Hematopoietic multipotent progenitor cell treated with erythropoietin and hydrocortisone succinate and interleukin-3 and kit ligand, for 17 days (in vitro differentiated cells): ENCODE measurements at regions not wholly inside any gene's neighbourhood (a gene's known extent, or its start where the extent isn't known, plus 50 kb on each side); places are given as distances from the start of the nearest gene placed in this dataset.

ENCODE experiments used
- DNase-seq: peaks from one replicate; pipeline ENCODE4 v3.0.0-alpha.2; 2015; ENCODE audit warnings: low spot score

DNA sequence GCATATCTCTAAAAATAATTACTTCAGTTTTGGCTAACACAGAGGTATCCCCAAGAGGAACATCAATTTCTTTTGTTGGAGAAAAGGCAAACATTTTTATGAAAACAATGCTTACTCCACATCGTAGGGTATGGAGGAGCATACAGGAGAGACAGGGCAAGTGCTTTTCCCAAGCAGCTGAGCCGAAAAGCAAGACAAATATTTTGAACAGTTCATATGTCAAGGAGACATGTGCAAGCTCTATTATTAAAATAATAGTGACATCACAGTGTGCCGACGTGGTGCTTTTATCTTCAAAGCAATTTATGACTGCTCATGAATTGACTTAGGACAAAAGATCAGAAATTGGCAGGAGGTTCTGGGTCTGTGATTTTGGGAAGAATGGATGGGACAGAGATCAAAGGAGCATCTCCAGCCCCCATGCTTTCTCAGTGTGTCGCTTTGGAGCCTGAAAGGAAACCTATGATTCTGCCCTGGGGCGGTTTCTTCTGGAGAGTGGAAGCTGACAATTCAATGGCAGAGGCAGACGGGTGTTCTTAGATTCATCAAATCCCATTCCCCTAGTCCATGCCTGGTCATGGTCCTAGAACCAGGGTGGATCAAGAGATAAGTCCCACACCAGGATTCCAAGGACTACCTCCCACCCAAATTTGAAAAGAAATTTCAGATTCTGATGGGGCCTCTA lies 97.1 kb downstream of the JCAD start:
- DNase-seq: no peak

DNA sequence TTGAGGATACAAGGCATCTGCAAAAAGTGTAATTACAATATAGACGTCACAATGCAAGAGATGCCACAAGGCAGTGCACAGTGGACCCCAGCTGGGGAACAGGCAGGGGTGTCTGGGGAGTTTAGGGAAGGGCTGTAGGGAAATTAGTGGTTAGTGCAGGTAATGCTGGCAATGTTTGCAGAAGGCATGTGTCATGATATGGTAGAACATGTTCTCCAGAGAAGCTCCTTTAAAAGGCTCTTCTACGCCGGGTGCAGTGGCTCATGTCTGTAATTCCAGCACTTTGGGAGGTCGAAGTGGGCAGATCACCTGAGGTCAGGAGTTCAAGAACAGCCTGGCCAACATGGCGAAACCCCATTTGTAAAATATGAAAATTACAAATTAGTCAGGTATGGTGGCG lies 98.0 kb downstream of the JCAD start:
- DNase-seq: no peak

DNA sequence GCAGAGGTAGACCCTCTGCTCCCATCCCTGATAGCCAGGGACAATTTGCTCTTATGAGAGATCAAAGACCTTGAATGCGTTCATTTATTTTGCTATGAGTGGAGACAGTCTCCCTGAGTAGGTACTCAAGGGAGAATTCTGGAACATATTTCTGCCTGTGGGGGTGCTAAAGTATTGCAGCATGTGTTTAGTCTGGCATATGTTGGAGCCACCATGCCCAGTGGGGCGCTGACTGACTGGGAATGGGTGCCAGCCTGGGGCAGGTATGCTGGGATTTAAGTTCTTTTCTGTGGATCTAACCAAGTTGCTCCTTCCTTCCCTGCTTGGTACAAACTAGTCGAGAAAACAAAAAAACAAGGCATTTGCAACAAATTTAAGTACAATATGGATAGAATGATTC lies 99.1 kb downstream of the JCAD start:
- DNase-seq: no peak

DNA sequence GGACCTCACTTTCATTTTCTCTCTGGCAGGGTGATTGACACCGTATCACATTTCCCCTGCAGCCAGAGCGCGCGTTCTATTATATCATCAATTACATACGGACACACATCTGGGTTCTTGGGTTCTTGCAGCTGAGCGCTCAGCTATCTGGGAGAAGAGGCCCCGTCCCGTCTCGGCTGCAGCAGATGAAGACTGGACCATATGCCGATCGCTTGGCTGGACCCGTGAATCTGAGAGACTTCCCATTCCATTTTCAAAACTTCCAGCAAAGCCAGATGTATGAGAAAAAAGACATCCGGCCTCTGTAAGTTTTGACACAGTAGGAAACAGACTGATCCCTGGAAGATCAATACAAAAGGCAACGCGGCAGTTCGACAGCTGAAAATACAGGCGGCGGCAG lies 99.8 kb downstream of the JCAD start:
- no peak for DNase-seq

DNA sequence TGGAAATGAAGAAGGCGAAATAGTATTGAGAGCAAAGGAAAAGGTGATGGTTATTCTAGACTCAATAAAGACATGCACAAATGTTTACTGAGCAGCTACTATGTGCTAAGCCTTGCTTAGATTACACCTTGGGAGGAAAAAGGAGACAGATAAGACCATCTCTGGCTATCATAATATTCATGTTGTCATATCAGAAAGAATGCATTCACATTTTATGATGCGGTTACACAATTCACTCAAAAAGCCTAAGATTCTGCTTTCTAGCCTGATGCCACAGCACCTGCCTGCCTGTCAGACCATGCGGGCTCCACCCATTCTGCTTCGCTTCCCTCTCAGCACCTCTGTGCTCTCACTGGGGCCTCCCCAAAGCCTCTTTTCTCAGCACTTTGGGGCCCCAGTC lies 100.9 kb downstream of the JCAD start:
- no peak for DNase-seq

DNA sequence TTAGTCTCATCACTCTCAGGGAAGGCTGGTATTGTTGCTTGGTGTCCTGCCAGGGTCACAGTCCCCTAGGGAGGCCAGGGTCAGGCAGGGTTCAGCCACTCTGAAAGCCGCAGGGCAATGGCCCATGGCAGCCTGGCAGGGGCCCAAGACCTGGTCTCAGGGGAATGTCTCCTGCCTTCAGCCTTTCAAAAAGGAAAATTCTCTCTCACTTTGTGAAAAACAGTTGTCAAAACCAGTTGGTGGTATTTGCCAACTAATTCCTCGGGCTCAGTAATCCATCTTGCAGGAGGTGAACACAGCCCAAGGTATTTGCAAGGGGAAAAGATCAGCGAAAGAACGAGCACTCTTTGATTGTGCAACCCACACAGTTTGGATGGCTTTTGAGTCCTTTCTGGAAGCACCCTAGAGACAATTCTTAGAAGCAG lies 101.5 kb downstream of the JCAD start:
- no peak for DNase-seq

GRCh38 chr10:29957236-29957635 lies 102.2 kb downstream of the JCAD start:
- no peak for DNase-seq

DNA sequence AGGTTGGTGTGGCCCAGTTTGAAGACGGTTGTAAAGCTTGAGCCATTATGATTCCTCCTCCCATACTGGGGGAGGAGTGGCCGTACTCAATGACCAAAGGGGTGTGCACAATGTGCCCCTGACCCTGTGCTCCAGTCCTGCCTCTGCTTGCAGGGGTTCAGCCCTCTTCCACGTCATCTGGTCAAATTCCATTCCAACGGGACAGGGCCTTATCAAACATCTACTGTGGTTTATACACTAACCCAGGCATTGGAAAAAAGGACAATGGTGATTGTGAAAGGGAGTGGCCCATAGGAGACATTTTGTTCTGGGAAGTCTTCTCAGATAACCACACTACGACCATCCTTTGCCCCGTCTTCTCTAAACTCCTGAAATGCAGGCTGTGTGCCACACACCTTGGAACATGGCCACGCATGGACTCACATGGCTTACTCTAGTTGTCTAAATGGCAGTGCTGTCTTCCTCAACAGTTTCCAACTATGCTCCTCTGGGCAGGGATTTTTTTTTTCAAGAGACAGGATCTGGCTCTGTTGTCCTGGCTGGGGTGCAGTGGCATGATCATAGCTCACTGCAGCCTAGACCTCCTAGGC lies 103.0 kb downstream of the JCAD start:
- DNase-seq: no peak

GRCh38 chr10:29955329-29955935 lies 104.0 kb downstream of the JCAD start:
- no peak for DNase-seq

- no peak for DNase-seq
Measured at GRCh38 chr10:29951441-29951931, 107.9 kb downstream of the JCAD start.

DNA sequence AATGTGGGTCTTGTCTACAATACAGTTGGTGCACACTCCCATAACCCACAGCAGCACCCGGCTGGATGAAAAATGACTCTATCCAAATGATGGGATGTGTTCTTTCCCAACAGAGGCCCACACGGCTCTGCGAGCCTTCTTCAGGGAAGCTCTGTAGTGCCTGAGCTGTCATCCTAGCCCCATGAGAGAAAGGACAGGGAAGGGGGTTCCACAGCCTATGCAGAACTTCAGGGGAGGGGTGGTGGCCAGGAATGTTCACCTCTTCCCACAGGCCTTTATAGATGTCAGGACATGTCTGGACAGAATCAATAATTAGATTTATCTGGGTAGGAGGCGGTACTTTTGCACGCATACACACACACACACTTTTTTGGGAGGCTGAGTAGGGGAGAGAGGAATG lies 109.0 kb downstream of the JCAD start:
- DNase-seq: no peak

GRCh38 chr10:29949411-29950011 lies 109.9 kb downstream of the JCAD start:
- no peak for DNase-seq

DNA sequence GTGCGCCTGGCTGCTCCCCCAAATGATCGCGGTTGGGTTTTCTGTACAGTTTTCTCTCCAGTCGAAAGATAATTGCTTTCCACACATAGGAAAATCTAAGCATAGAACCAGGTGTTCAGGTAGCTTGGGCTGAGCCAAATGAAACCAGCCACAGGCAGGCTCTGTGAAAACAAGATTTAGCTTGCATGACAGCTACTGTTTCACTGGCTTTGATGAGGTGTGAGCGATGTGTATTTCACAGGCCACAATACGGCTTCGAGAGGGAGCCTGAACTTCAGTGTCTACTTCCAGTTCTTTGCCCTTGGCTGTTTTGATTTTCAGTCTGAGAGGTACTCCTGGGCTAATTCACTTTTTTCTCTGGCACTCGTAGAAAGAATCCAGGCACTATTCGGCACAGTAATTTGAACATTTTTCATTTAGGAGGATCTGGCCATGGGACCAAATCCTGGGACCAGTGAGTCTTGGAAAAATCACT lies 110.5 kb downstream of the JCAD start:
- DNase-seq: no peak

DNA sequence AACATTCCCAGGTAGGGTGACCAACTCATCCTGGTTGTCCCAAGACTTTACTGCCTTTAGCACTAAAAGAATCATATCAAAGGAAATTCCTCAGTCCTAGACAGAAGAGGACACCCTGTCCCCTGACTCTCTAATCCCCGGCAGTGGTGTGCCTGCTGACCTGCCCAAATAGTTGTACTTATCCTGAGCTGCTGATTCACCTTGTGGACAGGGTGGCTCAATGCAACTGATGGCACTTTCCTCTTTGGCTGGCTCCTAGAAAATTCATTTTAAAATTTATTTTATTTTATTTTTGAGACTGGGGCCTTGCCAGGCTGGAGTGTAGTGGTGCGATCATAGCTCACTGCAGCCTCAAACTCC lies 111.7 kb downstream of the JCAD start:
- no peak for DNase-seq

GRCh38 chr10:29946953-29947700 lies 112.3 kb downstream of the JCAD start:
- no peak for DNase-seq

GRCh38 chr10:29946614-29946952 lies 112.8 kb downstream of the JCAD start:
- DNase-seq: no peak

GRCh38 chr10:29941476-29941875 lies 117.9 kb downstream of the JCAD start:
- no peak for DNase-seq

- no peak for DNase-seq
Measured at GRCh38 chr10:29932991-29933390, 126.4 kb downstream of the JCAD start.

DNA sequence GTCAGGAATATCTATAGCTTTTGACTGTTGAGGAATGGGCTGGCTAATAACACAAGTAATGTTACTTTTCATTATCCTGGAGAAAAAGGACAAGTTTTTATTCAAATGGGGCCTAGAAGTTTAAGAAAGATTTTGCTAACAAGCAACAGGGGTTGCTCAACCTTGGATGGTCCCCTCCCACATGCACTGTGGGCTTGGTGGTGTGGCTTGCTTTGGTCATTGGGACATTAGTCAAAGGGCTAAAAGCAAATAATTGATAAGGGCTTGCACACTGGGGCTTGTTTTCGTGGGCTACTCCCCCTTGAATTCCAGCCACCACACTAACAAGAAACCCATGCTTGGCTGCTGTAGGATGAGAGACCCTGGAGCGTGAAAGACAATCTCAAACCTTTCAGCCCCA lies 127.6 kb downstream of the JCAD start:
- no peak for DNase-seq

GRCh38 chr10:29929006-29929405 lies 130.4 kb downstream of the JCAD start:
- DNase-seq: no peak

DNA sequence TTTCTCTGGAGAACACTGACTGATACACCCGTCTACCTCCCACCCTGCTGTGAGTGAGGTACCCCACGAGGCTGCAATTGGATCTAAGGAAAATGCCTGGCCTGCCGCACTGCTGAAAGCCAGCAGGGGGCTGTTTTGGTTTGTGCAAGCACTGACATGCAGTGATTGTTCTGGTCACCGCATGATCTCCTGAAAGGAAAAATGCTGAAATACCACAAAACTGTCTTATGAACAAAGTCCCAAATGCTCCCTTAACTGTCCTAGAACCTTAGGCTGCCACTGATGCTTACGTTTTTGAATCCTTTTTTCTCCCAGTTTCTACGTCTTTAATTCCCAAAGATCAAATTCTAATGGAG lies 132.7 kb downstream of the JCAD start:
- DNase-seq: no peak
